Neural progenitor cell (in vitro differentiated cells): ENCODE measurements at regions not wholly inside any gene's neighbourhood (a gene's known extent, or its start where the extent isn't known, plus 50 kb on each side); places are given as distances from the start of the nearest gene placed in this dataset.

Experiments used
- EZH2 ChIP-seq: fragments of 200-600 bp; sonication (generic); IDR thresholded peaks from 2 replicates; pipeline ENCODE4 v1.6.1; 2017; ENCODE audit warnings: antibody characterized with exemption, mild to moderate bottlenecking, moderate library complexity
- EZH2phosphoT487 ChIP-seq: fragments of 200-600 bp; sonication (generic); IDR thresholded peaks from 2 replicates; pipeline ENCODE4 v1.6.1; 2017; ENCODE audit warnings: antibody characterized with exemption
- TF ChIP-seq, protein P1 (sequence below): fragments of 200-600 bp; sonication (generic); IDR thresholded peaks from 2 replicates; pipeline ENCODE4 v1.5.1; 2017; ENCODE audit warnings: antibody characterized with exemption, mild to moderate bottlenecking

DNA sequence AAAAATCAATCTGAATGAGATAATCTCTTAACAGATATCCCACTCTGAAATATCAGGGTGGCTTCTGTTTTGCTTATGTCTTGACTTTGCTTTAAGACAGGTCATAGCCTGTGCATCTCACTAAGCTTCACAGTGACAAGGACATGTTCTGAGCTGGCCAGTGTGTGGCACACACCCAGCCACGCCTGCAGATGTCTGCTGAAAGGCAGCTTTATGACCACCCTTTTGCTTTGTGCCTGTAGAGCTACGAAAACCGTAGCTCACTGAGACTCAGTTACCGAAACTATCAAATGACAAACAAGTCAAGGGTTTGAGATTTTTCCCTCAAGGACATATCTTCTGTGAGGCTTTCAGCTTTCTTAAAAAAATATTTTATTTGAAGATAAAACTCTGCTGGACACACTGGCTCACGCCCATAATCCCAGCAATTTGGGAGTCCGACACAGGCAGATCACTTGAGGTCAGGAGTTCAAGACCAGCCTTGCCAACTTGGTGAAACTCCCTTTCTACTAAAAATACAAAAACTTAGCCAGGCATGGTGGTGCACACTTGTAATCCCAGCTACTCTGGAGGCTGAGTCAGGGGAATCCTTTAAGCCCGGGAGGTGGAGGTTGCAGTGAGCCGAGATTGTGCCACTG is 233.2 kb downstream of the SPATA31A1 start:
- TF ChIP-seq EZH2: no peak
- TF ChIP-seq, protein P1, sequence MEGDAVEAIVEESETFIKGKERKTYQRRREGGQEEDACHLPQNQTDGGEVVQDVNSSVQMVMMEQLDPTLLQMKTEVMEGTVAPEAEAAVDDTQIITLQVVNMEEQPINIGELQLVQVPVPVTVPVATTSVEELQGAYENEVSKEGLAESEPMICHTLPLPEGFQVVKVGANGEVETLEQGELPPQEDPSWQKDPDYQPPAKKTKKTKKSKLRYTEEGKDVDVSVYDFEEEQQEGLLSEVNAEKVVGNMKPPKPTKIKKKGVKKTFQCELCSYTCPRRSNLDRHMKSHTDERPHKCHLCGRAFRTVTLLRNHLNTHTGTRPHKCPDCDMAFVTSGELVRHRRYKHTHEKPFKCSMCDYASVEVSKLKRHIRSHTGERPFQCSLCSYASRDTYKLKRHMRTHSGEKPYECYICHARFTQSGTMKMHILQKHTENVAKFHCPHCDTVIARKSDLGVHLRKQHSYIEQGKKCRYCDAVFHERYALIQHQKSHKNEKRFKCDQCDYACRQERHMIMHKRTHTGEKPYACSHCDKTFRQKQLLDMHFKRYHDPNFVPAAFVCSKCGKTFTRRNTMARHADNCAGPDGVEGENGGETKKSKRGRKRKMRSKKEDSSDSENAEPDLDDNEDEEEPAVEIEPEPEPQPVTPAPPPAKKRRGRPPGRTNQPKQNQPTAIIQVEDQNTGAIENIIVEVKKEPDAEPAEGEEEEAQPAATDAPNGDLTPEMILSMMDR: no peak
- no peak for TF ChIP-seq EZH2phosphoT487
